GM21529 (cell line): ENCODE measurements at regions not wholly inside any gene's neighbourhood (a gene's known extent, or its start where the extent isn't known, plus 50 kb on each side); places are given as distances from the start of the nearest gene placed in this dataset.

Source experiments
- ATAC-seq: cut with Tn5 transposase; IDR thresholded peaks from one replicate; pipeline ENCODE4 v1.9.1; 2021; ENCODE audit not compliant: unreplicated experiment

DNA sequence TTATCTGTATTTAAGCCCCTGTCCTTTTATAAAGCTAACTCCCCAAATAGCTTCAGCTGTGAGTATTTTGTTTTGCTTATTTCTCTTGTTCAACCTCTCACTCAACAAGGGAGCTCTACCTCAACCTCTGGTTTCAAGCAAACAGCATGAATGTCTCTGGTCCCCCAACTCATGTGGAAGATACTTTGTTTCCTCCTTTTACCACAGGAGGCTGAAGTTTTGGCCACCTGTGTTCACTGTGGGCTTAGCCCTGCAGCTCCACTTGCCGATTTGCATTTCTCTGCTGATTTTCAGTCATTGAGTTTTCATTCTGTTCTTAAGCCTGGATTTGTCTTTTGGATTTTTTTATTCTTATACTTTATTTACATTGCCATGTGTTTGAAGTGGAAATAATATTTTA is 613.1 kb downstream of the USP25 start:
- ATAC-seq = no peak

DNA sequence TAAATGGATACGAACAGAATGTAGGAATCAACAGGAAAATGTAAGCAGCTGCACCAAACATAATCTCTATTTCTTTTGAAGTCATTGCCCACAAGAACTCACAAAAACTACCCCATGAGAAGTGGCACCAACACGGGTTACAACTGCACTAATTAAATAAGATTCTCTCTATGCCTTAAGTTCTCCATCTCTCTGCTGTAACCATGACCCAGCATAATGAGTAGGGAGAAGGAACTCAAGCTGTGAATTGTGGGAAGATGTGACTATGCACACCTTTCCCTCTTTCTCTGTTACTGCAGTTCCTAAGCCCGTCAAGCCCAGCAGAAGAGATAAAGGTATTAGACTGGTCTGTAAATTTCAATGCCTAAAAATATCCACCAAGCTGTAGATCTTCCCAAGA is 614.0 kb downstream of the USP25 start:
- no peak for ATAC-seq

DNA sequence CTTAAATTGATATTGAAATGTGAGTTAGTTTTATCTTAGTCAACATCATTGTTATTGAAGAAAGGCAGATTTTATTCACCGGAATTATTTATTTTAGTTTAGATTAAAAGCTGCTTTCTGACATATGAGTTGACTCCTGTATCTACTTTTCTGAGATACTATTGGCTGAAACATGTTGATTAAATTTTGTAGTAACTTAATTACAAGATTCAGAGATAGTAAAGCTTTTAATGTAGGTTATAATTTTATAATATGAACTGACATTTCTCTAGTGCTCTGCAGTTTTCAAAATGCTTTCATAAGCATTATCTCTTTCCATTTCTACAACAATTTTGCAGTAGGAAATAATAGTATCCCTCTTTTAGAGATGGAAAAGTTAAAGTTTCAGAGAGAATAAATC is 616.0 kb downstream of the USP25 start:
- no peak for ATAC-seq

DNA sequence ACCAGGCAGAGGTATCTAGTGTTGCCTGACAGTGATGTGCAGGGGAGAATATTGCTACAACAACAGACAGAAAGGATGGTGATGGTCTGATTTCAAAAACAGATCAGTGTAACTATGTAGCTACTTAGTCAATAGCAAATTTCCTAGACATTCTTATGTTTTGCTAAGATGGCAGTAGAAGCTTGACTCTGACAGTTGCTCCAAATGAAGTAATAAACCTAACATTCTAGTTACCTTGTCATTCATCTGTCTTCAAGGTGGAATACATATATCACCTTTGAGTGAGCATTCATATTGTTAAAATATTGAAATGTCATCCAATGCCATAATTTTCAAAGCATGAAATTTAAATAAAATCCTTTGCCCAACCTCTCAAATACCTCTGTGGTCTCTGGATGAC is 617.4 kb downstream of the USP25 start:
- ATAC-seq = no peak

DNA sequence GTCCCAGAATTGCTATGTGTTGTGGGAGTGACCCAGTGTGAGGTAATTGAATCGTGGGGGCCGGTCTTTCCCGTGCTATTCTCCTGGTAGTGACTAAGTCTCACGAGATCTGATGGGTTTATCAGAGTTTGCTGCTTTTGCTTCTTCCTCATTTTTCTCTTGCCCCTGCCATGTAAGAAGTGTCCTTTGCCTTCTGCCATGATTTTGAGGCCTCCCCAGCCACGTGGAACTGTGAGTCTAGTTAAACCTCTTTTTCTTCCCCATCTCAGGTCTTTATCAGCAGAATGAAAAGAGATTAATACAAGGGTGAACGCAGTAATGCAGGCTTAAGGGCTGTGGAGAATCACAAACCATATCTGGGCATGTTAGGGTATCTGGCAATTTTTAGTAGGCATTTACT is 624.0 kb downstream of the USP25 start:
- ATAC-seq = no peak

DNA sequence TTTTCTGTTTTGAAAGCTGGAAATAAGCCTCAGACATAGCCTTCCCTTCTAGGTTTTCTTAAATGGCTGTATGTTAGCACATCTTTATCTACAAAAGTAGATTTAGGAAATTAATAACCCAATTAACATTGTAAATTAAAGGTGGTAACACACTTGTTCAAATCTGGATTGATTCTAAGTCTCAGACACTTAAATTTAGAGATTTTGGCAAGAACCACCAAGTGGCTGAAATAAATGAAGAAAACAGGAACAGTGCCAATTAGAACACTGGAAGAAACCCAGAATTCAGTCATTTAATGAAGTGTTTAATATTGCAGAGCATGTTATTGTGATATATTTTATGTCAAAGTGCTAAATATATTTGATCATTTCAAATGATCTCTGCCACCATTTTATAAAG is 628.2 kb downstream of the USP25 start:
- no peak for ATAC-seq

DNA sequence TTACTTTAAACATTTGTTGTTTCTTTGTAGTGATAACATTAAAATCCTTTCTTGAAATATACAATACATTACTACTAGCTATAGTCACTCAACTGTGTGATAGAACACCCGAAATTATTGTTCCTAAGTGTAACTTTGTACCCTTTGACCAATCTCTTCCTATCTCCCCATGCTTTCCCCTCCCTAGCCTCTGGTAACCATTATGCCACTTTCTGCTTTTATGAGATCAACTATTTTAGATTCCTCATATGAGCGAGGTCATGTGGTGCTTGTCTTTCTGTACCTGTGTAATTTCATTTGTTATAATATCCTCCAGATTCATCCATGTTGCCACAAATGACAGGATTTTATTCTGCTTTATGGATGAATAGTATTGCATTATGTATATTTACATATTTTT is 629.0 kb downstream of the USP25 start:
- ATAC-seq = no peak

DNA sequence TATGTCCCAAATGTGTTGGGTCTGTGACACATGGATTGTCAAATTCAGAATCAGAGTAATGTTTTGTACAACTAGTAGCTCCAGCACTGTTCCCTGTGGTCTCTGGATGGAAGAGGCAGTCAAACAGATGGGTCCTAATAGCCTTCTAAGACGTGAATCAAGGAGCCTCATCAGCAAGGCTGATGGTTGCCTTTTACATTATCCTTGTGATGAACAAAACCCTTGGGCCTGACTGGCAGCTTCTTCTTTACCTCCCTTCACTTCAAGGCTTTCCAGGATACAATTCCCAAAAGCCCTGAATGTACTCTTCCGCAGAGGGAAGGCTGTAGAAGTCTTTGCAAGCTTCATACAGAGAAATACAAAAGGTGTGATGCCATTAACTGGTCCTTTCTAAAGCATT is 633.3 kb downstream of the USP25 start:
- ATAC-seq = no peak

DNA sequence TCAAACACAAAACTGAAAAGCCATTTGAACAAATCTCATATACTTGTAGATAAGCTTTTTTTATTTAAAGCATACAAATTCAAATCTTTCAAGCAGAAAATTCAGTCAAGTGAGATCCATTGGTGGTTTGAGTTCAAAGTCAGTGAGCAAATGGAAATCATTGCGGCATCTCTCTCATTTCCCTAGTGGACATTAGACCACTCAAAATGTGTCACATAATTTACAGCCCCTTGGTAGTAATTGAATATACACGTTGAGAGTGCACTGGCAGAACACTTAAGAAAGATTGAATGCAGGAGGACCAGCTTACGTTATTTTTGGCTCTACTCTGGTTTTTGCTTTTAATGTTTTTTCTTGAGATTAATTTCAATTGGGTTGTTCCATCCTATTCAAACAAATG is 633.7 kb downstream of the USP25 start:
- no peak for ATAC-seq

DNA sequence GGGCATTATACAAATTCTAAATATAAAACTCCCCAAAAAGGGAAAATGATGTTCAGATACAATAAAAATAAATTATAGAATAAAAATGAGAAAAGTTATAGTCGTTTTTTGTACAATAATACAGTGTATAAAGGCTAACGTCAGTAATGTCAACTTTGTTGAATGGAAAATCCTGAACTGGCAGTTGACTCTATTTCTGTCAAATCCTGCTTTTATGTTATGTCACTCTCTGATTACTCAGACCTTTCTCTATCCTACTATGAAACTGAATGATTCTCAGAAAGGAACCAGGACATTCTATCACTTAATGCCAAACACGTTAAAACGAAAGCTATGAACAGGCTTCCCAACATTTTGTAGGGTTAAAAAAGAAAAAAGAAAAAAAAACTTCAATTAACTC is 636.4 kb downstream of the USP25 start:
- ATAC-seq = no peak

DNA sequence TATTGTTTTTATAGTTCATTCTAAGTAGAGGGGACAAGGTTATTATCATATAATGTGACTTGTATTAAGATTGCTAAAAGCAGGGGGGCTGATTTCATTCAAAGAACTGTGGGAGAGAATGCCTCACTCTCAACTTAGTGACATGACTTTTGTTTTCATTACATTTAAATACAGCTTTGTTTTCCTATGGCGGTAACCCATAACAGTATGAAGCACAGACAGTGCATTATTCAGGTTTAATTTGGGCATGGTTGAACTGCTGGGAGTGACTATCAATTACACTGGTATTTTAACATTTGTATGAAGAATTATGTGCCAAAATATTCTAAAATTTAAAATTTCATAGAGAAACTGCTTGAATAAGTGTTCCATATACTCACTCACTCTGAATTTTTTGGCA is 637.3 kb downstream of the USP25 start:
- no peak for ATAC-seq

DNA sequence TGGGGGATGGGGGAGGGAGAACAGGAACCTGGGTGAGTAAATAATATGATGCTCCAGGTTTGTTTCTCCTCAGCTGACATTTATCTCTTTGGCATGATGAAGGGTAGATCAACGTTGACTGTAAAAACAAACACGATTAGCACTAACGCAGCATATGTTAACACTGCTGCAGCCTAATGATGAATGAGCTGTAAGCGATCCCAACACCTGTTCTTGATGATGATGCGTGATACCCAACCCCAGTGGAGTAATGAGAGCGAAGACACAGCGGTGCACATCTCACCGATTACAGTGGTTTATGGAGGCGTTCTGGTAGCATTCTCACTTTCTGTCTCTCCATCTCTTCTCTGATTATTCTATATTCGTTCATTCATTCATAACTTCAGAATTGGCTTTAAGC is 640.4 kb downstream of the USP25 start:
- ATAC-seq = no peak

DNA sequence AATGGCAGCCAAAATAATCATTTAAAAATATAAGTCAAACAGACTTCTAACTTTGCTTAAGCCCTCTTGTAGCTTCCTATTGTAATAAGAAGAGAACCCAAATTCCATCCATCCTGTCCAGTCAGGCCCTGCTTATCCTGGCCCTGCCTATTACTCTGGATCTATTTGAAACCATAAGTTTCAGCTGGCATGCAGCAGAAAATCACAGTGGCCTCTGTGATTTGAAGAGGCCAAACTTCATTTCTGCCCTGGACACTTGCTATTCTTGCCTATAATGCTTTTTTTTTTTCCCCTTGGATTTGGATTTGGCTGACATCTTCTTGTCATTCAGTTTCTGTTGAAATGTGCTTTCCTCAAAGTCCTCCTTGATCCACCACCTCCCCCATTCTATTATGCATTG is 642.8 kb downstream of the USP25 start:
- ATAC-seq = no peak

DNA sequence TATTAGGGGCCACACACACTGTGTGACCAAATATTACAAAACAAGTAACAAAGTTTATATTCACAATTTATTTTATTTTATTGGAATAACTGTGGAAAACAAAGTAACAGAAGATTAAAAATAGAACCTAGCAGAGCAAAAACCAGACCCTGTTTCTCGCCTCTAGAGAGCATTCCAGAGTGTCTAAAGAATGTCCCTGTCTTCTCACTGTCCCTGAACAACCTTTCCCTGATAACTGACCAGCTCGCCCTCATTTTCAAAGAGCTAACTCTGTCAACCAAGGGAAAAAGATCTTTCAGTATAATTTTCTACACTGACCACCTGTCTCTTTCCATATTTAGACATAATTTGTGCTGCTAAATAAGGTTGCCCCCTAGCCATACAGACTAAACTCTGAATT is 646.9 kb downstream of the USP25 start:
- no peak for ATAC-seq

DNA sequence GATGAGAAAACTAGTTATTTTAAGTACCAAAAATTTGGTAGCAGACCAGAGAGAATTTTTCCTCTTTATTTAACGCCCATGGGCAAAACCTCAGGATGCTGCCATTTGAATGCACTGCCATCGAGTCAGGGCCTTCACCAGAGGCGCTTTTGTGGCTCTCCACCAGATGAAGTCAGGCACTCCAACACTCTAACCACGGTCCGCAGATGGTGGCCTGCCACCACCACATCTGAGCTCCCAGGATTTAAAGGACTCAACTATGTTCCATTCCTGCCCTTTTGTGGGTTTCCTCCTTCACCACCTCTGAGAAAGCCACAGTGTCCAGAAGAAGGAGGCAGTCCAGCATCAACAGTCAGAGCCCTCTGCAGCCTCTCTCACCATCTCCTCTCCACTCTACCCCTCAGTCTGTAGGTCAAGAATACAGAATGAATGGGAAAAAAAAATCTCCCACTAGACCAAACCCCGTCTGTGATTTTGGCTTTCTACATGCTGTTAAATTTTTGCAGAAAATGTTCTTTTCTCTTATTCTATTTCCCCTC is 647.4 kb downstream of the USP25 start:
- no peak for ATAC-seq

DNA sequence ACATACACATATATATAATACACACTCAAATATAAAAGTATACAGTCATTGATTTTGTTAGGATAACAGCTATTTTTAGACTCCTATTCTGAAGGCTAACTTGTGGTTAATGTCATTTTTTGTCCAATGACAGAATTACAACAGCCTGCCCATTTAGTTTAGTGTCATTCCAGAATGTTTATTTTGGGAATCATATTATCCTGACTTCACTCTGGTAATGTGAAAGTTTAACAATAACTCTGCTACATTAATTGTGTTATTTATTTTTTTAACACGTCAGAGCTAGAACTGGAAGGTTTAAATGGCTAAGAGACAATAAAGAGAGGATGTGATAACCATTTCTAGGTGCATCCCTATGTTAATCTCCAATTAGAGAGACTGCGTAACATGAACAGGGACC is 648.1 kb downstream of the USP25 start:
- ATAC-seq = no peak

DNA sequence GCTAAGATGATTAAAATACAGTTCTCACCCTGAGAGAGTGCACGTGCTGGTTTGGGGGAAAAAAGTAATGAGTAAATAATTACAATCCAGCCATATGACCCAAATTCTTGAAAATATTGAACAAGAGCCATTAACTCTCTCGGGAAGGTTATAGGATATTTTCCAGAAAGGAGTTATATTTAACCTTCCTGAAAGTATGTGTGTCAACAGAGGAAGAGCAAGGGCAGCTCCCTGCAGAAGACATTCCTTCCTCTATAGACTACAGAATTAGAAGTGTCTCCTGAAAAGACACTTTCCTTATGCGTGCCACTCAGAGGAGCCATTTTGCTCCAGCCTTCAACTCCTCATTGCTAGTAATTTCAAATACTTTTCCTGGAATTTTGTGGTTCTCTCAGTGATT is 648.7 kb downstream of the USP25 start:
- ATAC-seq = no peak

DNA sequence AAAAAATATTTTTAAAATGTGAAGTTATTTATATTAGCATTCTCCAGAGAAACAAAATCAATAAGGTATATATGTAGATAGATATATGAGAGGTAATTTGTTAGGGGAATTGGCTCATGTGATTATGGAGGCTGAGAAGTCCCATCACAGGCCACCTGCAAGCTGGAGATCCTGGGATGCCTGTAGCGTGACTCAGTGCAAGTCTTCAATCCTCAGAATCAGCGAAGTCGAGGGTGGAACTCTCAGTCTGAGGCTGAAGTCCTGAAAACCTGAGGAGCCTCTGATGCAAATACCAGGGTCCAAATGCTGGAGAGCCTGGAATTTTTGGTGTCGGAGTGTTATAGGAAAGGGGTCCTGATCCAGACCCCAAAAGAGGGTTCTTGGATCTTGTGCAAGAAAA is 658.5 kb downstream of the USP25 start:
- ATAC-seq = no peak

DNA sequence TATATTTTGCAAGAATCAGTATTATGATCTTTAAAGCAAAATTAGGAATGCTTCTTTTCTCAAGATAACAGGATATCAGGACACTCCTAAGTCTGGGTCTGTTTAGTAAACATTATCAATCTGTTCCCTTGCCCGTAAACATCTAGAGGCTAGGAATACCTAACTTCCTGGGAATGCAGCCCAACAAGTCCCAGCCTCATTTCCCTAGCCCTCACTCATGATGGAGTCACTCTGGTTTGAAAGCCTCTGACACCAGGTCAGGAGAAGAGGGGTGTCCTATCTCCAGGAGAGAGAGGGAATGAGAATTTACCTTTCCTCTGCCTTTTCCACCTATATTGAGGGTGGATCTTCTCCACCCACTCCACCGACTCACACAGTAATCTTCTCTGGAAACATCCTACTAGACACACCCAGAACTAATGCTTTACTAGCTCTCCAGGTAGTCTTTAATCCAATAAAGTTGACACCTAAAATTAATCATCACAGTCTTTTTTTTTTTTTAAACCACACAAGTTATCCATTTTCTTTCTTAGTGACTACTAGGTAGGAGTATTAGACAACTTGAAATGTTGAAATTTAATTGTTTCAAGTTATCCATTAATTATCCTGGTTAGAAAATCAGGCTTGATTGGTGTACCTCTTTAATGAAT is 659.3 kb downstream of the USP25 start:
- ATAC-seq = no peak

DNA sequence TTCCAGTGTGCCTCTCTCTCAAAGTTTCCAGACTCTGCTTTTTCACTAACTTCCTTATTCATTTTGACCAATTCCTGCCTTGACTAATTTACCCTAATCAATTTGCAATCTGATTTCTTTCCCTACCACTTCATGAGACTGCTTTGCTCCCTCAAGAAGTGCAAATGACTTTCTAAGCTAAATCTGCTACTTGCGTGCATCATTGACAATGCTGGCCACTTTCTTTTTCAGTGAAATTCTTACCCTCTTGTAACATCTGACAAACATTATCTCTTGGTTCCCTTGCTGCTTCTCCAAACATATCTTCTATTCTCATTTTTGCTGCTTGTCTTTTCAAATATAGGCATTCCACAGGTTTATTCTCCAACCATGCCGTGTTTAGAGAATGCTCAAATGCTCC is 659.9 kb downstream of the USP25 start:
- no peak for ATAC-seq

DNA sequence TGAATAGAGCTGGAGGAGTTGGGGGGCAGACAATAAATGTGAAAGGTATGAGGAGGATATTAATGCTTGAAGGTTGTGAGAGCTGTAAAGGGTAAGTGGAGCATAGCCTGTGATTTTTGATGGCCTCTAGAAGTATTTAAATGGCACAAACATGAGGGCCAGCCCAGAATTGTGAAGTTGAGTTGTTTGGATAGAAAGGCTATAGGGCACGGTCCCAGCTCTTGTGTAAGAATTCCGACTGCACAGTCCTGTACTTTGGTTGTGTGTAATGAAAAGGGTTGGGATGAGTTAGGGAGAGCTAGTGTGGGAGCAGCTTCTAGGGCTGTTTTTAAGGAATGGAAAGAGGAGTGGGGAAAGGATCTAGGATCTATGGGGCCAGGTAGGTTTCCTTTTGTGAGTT is 665.5 kb downstream of the USP25 start:
- no peak for ATAC-seq

DNA sequence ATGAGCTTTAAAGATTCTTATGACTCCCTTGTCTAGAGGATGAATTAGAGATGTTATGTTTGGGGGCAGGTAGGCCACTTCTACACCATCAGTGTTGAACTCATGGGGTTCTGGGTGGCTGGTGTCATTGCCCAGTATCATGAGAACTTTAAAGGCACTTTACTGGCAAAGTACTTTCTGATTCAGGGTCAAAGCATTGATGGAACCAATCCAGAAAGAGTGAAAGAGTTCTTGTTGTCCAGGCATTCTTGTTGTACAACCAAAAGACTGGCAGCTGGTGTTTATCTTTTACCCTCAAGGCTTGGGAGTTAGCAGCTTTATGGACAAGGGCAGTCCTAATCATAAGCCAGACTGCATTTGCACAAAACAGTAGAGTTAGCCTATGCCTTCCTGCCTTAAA is 673.0 kb downstream of the USP25 start:
- ATAC-seq = no peak

DNA sequence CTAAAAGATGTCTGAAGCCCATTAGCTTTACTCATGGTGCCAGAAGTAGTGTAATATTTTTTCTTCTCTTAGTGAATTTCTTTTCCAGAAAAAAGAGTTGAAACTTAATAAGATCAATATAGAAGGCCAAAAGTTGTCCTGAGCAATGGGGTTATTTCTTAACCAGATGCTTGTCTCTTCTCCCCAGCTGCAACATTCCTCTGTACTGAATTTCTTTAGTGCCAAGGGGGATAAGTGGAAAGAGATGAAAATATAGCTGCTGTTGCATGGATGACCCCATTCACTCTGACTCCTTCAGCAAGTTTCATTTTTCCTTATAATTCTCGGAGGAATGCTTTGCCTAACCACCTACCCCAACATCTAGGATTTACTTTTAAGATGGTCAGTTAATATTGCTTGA is 675.0 kb downstream of the USP25 start:
- no peak for ATAC-seq
